Mesenchymal stem cell (in vitro differentiated cells and primary cell): ENCODE measurements at regions not wholly inside any gene's neighbourhood (a gene's known extent, or its start where the extent isn't known, plus 50 kb on each side); places are given as distances from the start of the nearest gene placed in this dataset.
"Not testable (repeated sequence)": the region's sequence is repeated elsewhere in the genome, so short reads cannot be mapped to it uniquely, and the experiment has no call there.

Experiments
- DNase-seq: peaks from one replicate; pipeline ENCODE4 v3.0.0-alpha.2; 2013
- H2AFZ ChIP-seq: one replicate; pipeline ENCODE4 v1.6.1; 2013; ENCODE audit warnings: low read depth, mild to moderate bottlenecking, control low read depth, inconsistent platforms, low read length, moderate library complexity
- H2AK5ac ChIP-seq: 2 replicates; pipeline ENCODE4 v1.6.1; 2013; ENCODE audit warnings: low read length, moderate library complexity, mild to moderate bottlenecking, inconsistent platforms; ENCODE audit not compliant: severe bottlenecking
- H2BK120ac ChIP-seq: one replicate; pipeline ENCODE4 v1.6.1; 2013; ENCODE audit warnings: low read depth, mild to moderate bottlenecking, inconsistent platforms, low read length, moderate library complexity
- H2BK12ac ChIP-seq, 2 experiments: one replicate each; pipeline ENCODE4 v1.6.1; 2013; ENCODE audit warnings: inconsistent platforms in 2 of 2, low read length in 2 of 2, mild to moderate bottlenecking in 2 of 2, moderate library complexity in 2 of 2, control low read depth in 1 of 2
- H2BK15ac ChIP-seq: one replicate; pipeline ENCODE4 v1.6.1; 2013; ENCODE audit warnings: mild to moderate bottlenecking, low read depth, inconsistent platforms; ENCODE audit not compliant: poor library complexity, severe bottlenecking
- H2BK5ac ChIP-seq: 2 replicates; pipeline ENCODE4 v1.6.1; 2013; ENCODE audit warnings: low read depth, mild to moderate bottlenecking, low read length, control low read depth, inconsistent platforms; ENCODE audit not compliant: poor library complexity, severe bottlenecking
- H3K14ac ChIP-seq, 2 experiments: one replicate each; pipeline ENCODE4 v1.6.1; 2013; ENCODE audit warnings: inconsistent platforms in 2 of 2, low read length in 2 of 2, control low read depth in 1 of 2, mild to moderate bottlenecking in 1 of 2, moderate library complexity in 1 of 2
- H3K18ac ChIP-seq, 2 experiments: one replicate each; pipeline ENCODE4 v1.6.1; 2013; ENCODE audit warnings: inconsistent platforms in 2 of 2, low read length in 2 of 2, control low read depth in 1 of 2, low read depth in 1 of 2, mild to moderate bottlenecking in 1 of 2
- H3K23ac ChIP-seq, 2 experiments: one replicate each; pipeline ENCODE4 v1.6.1; 2013; ENCODE audit warnings: inconsistent platforms in 2 of 2, low read length in 2 of 2, mild to moderate bottlenecking in 2 of 2, moderate library complexity in 2 of 2, control low read depth in 1 of 2
- H3K27ac ChIP-seq: 2 replicates; pipeline ENCODE4 v1.5.1; 2013; ENCODE audit warnings: mild to moderate bottlenecking, moderate library complexity, low read length, control low read depth, inconsistent platforms; ENCODE audit not compliant: poor library complexity, severe bottlenecking
- H3K27me3 ChIP-seq, 2 experiments: 2 replicates each; pipeline versions ENCODE4 v1.6.1 to v1.7.0; 2013; ENCODE audit warnings: low read length in 2 of 2, mild to moderate bottlenecking in 2 of 2, moderate library complexity in 2 of 2, control low read depth in 1 of 2, inconsistent platforms in 1 of 2; ENCODE audit not compliant: control insufficient read depth in 1 of 2, insufficient read depth in 1 of 2
- H3K36me3 ChIP-seq, 2 experiments: 2 replicates each; pipeline versions ENCODE4 v1.6.1 to v1.7.0; 2013; ENCODE audit warnings: low read length in 2 of 2, control low read depth in 1 of 2, inconsistent platforms in 1 of 2, low read depth in 1 of 2, mild to moderate bottlenecking in 1 of 2; ENCODE audit not compliant: insufficient read depth in 2 of 2, control insufficient read depth in 1 of 2
- H3K4ac ChIP-seq, 2 experiments: one replicate each; pipeline ENCODE4 v1.6.1; 2013; ENCODE audit warnings: inconsistent platforms in 2 of 2, low read length in 2 of 2, mild to moderate bottlenecking in 2 of 2, moderate library complexity in 2 of 2, control low read depth in 1 of 2, low read depth in 1 of 2
- H3K4me1 ChIP-seq: 2 replicates; pipeline ENCODE4 v1.6.1; 2013; ENCODE audit warnings: low read depth, low read length, control low read depth; ENCODE audit not compliant: control insufficient read depth, insufficient read depth
- H3K4me2 ChIP-seq: 2 replicates; pipeline ENCODE4 v1.6.1; 2013; ENCODE audit warnings: low read length, mild to moderate bottlenecking, inconsistent platforms; ENCODE audit not compliant: poor library complexity, severe bottlenecking
- H3K4me3 ChIP-seq, 2 experiments: 2 replicates each; pipeline versions ENCODE4 v1.5.1 to v1.7.0; 2013; ENCODE audit warnings: low read length in 2 of 2, mild to moderate bottlenecking in 2 of 2, control low read depth in 1 of 2, low read depth in 1 of 2; ENCODE audit not compliant: insufficient read depth in 1 of 2
- H3K79me1 ChIP-seq: replicated peaks from 2 replicates; pipeline ENCODE4 v1.6.1; 2013; ENCODE audit warnings: mild to moderate bottlenecking, control low read depth, low read length, inconsistent platforms; ENCODE audit not compliant: poor library complexity, severe bottlenecking
- H3K9ac ChIP-seq: 2 replicates; pipeline ENCODE4 v1.7.0; 2013; ENCODE audit warnings: mild to moderate bottlenecking, low read length, moderate library complexity
- H3K9me3 ChIP-seq: 2 replicates; pipeline ENCODE4 v1.7.0; 2013; ENCODE audit warnings: mild to moderate bottlenecking, low read length; ENCODE audit not compliant: control insufficient read depth
- H4K8ac ChIP-seq: one replicate; pipeline ENCODE4 v1.6.1; 2013; ENCODE audit warnings: inconsistent platforms, mild to moderate bottlenecking, low read length, moderate library complexity
- H4K91ac ChIP-seq: one replicate; pipeline ENCODE4 v1.6.1; 2013; ENCODE audit warnings: mild to moderate bottlenecking, low read length, inconsistent platforms
- WGBS: methylation state at CpG from one replicate; pipeline ENCODE4 v1.1.7; 2013; ENCODE audit warnings: mixed read lengths; 5-methylcytosine and 5-hydroxymethylcytosine counted together

- WGBS: 99% methylated on average over 4 of the region's 4 CpGs
- Histone ChIP-seq H4K91ac (peak overlapping the region; percentile 56), H3K18ac (peak overlapping the region in 1 of 2 experiments; percentile 62), H3K79me1 (no peaks in the 10 kb centered on the region), H3K9ac (no peak overlapping the region), H3K9me3 (peaks cover 4% of the 10 kb centered on the region), H3K14ac (no peak overlapping the region), H3K4me1 (no peaks in the 10 kb centered on the region), H3K36me3 (no peaks in the 10 kb centered on the region), H2AFZ (no peak overlapping the region), H2BK12ac (no peak overlapping the region), H4K8ac (no peak overlapping the region), H3K4me3 (no peak overlapping the region), H2BK120ac (no peak overlapping the region), H3K27ac (no peak overlapping the region), H2BK15ac (no peak overlapping the region), H3K23ac (no peak overlapping the region), H3K27me3 (no peaks in the 10 kb centered on the region), H2AK5ac (no peak overlapping the region), H2BK5ac (no peak overlapping the region), H3K4ac (peak overlapping the region in 1 of 2 experiments; percentile 17), H3K4me2 (no peak overlapping the region)
- DNase-seq: no peak
These were observed 181.3 kb upstream of the ZNF521 start for GRCh38 chr18:25533218-25533617.

GRCh38 chr18:25531207-25531606 lies 179.2 kb upstream of the ZNF521 start:
- H3K9me3 ChIP-seq: peaks cover 4% of the 10 kb centered on the region
- H3K14ac ChIP-seq: no peak overlapping the region
- no peak overlapping the region for H3K4me3 ChIP-seq
- H2AK5ac ChIP-seq: no peak overlapping the region
- H3K36me3 ChIP-seq: no peaks in the 10 kb centered on the region
- H4K91ac ChIP-seq: no peak overlapping the region
- H3K79me1 ChIP-seq: no peaks in the 10 kb centered on the region
- H2BK12ac ChIP-seq: no peak overlapping the region
- H2BK120ac ChIP-seq: no peak overlapping the region
- no peak for DNase-seq
- H3K18ac ChIP-seq: no peak overlapping the region
- H4K8ac ChIP-seq: no peak overlapping the region
- no peak overlapping the region for H2BK15ac ChIP-seq
- H3K4me1 ChIP-seq: no peaks in the 10 kb centered on the region
- no peak overlapping the region for H3K4me2 ChIP-seq
- H2AFZ ChIP-seq: no peak overlapping the region
- H3K27ac ChIP-seq: no peak overlapping the region
- no peak overlapping the region for H3K23ac ChIP-seq
- no peak overlapping the region for H3K4ac ChIP-seq
- H2BK5ac ChIP-seq: no peak overlapping the region
- no peak overlapping the region for H3K9ac ChIP-seq
- WGBS: no CpG with 5 or more reads among the region's 3 CpGs
- no peaks in the 10 kb centered on the region for H3K27me3 ChIP-seq

DNA sequence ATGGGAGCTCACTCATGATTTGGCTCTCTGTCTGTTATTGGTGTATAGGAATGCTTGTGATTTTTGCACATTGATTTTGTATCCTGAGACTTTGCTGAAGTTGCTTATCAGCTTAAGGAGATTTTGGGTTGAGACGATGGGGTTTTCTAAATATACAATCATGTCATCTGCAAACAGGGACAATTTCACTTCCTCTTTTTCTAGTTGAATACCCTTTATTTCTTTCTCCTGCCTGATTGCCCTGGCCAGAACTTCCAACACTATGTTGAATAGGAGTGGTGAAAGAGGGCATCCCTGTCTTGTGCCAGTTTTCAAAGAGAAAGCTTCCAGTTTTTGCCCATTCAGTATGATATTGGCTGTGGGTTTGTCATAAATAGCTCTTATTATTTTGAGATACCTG lies 173.8 kb upstream of the ZNF521 start:
- H3K23ac ChIP-seq, H4K91ac ChIP-seq, H2BK5ac ChIP-seq, DNase-seq, H3K4me3 ChIP-seq, H3K36me3 ChIP-seq, H2AK5ac ChIP-seq, H4K8ac ChIP-seq, H2BK15ac ChIP-seq, H2BK12ac ChIP-seq, H3K18ac ChIP-seq, H2BK120ac ChIP-seq, H3K4ac ChIP-seq, H3K4me1 ChIP-seq, H3K9ac ChIP-seq, H3K27me3 ChIP-seq, H3K9me3 ChIP-seq, H3K79me1 ChIP-seq, H3K27ac ChIP-seq, H3K4me2 ChIP-seq, H3K14ac ChIP-seq, H2AFZ ChIP-seq: not testable (repeated sequence)
- no CpG with 5 or more reads among the region's 1 CpG for WGBS

DNA sequence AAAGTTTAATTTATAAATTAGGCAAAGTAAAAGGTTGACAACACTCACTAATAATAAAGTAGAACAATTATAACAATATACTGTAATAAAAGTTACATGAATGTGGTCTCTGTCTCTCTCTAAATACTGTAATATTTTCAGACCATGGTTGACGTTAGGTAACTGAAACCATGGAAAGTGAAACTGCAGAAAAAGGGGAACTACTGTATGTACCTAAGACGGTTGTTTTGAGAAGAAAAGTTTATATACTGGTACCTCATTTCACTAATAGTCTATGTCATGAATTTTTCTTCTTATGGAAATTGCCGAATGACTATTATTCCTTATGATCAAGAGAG lies 166.7 kb upstream of the ZNF521 start:
- WGBS: 100% methylated on average over 1 of the region's 3 CpGs
- no peak overlapping the region for H3K23ac ChIP-seq
- no peak overlapping the region for H2BK15ac ChIP-seq
- H3K4ac ChIP-seq: no peak overlapping the region
- H3K9me3 ChIP-seq: no peaks in the 10 kb centered on the region
- H2AFZ ChIP-seq: no peak overlapping the region
- no peak overlapping the region for H2AK5ac ChIP-seq
- H3K4me3 ChIP-seq: no peak overlapping the region
- no peak overlapping the region for H3K18ac ChIP-seq
- no peak overlapping the region for H2BK5ac ChIP-seq
- H3K14ac ChIP-seq: no peak overlapping the region
- H3K9ac ChIP-seq: no peak overlapping the region
- no peaks in the 10 kb centered on the region for H3K79me1 ChIP-seq
- H3K27ac ChIP-seq: no peak overlapping the region
- H4K91ac ChIP-seq: no peak overlapping the region
- H3K4me1 ChIP-seq: no peaks in the 10 kb centered on the region
- no peaks in the 10 kb centered on the region for H3K27me3 ChIP-seq
- H3K4me2 ChIP-seq: no peak overlapping the region
- no peak for DNase-seq
- H4K8ac ChIP-seq: no peak overlapping the region
- H2BK12ac ChIP-seq: no peak overlapping the region
- no peaks in the 10 kb centered on the region for H3K36me3 ChIP-seq
- H2BK120ac ChIP-seq: no peak overlapping the region
